Stimulated activated effector memory CD8-positive, alpha-beta T cell treated with anti-CD3 and anti-CD28 coated beads, Interleukin-12 subunit alpha, Interleukin-12 subunit beta, amount 100 ng/mL, for 72 hours (primary cell): ENCODE measurements at regions not wholly inside any gene's neighbourhood (a gene's known extent, or its start where the extent isn't known, plus 50 kb on each side); places are given as distances from the start of the nearest gene placed in this dataset.
"Not testable (repeated sequence)": the region's sequence is repeated elsewhere in the genome, so short reads cannot be mapped to it uniquely, and the experiment has no call there.

Experiments
- ATAC-seq: fragments of 150-1000 bp; cut with Tn5 transposase; 2 replicates; pipeline ENCODE4 v1.10.0; 2021
- DNase-seq, 2 donors: peaks; one replicate each; pipeline ENCODE4 v3.0.0; 2021 to 2022; ENCODE audit warnings: low spot score in 2 of 2
- H3K27ac Mint-ChIP-seq: one replicate; pipeline ENCODE4 v1.8.0; 2022; ENCODE audit warnings: mild to moderate bottlenecking, mixed read lengths
- H3K36me3 Mint-ChIP-seq: one replicate; pipeline ENCODE4 v1.8.0; 2022; ENCODE audit warnings: mild to moderate bottlenecking, mixed read lengths
- H3K4me1 Mint-ChIP-seq: one replicate; pipeline ENCODE4 v1.8.0; 2022; ENCODE audit warnings: mixed read lengths
- H3K4me3 Mint-ChIP-seq: one replicate; pipeline ENCODE4 v1.8.0; 2022; ENCODE audit warnings: mild to moderate bottlenecking, mixed read lengths
- H3K9me3 Mint-ChIP-seq: one replicate; pipeline ENCODE4 v1.8.0; 2022; ENCODE audit warnings: mixed read lengths

DNA sequence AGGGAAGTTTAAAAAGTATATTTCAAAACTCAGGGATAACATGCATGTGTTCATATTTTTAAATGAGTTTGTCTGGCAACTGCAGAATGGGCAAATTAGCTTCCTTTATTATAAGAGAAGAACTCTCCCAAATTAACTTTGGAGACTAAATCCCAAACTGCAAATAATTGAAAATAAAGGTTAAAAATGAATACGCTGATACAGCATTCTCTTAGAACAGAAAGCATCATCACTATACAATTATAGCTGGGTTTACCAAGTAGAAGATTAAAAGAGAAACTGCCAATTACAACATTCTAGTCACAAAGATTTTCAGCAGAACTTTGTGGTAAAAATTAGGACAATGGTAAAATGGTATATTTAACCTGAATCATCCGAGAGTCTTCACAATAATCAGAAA lies 73.3 kb downstream of the OLFM4 start:
- H3K27ac Mint-ChIP-seq: no peak overlapping the region
- H3K4me1 Mint-ChIP-seq: no peaks in the 10 kb centered on the region
- no peaks in the 10 kb centered on the region for H3K36me3 Mint-ChIP-seq
- no peak overlapping the region for H3K4me3 Mint-ChIP-seq
- ATAC-seq (no peak), DNase-seq (no peak)
- no peaks in the 10 kb centered on the region for H3K9me3 Mint-ChIP-seq

DNA sequence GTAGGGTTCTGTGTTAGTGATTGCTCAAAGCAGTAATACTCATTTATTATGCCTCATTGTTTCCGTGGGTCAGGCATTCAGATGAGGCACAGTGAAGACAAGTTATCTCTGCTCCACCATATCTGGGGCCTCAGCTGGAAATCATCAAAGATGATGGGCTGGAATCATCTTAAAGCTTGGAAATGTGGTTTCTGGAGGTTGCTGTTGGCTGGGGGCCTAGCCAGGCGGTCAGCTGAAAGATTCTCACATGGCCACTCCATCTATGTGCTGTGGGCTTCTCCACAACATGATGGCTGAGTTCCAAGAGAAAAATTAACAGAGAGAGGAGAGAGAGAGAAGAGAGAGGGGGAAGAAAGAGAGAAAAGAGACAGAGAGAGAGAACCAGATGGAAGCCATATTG lies 75.5 kb downstream of the OLFM4 start:
- H3K36me3 Mint-ChIP-seq: no peaks in the 10 kb centered on the region
- H3K4me3 Mint-ChIP-seq: no peak overlapping the region
- ATAC-seq: no peak
- no peak for DNase-seq
- H3K4me1 Mint-ChIP-seq: no peaks in the 10 kb centered on the region
- H3K9me3 Mint-ChIP-seq: peaks cover 2% of the 10 kb centered on the region
- H3K27ac Mint-ChIP-seq: no peak overlapping the region

DNA sequence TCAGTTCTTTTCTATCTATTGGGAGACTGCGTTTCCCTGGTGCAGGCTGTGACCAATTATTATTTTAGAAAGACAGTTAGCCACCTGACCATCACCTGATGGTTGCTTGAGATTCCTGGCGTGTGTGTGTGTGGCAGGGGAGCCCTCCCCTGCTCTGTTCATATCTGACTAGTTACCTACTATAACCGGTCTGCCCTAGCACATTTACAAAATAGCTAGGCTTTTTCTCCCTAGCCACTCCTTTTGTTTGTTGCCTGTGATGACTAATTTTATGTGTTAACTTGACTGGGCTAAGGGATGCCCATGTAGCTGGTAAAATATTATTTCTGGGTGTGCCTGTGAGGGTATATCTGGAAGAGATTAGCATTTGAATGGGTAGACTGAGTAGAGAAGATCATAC lies 76.9 kb downstream of the OLFM4 start:
- H3K27ac Mint-ChIP-seq: no peak overlapping the region
- H3K4me3 Mint-ChIP-seq: no peak overlapping the region
- H3K36me3 Mint-ChIP-seq: no peaks in the 10 kb centered on the region
- peaks cover 2% of the 10 kb centered on the region for H3K9me3 Mint-ChIP-seq
- ATAC-seq (no peak), DNase-seq (no peak)
- H3K4me1 Mint-ChIP-seq: no peaks in the 10 kb centered on the region

DNA sequence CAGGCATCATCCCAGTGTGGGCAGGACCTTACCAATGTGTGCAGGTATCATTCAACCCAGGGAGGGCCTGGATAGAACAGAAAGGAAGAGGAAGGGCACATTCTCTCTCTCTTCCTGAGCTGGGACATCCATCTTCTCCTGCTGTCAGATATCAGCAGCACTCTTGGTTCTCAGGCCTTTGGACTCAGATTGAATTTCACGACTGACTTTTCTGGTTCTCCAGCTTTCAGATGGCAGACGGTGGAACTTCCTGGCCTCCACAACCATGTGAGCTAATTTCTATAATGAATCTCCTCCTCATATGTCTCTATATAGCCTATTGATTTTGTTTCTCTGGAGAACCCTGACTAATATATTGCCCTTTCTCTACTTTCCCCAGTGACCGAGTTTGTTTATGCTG lies 77.3 kb downstream of the OLFM4 start:
- DNase-seq: no peak
- Mint-ChIP-seq H3K36me3 (no peaks in the 10 kb centered on the region), H3K4me1 (no peaks in the 10 kb centered on the region), H3K4me3 (no peak overlapping the region), H3K27ac (no peak overlapping the region), H3K9me3 (peaks cover 2% of the 10 kb centered on the region)
- no peak for ATAC-seq

DNA sequence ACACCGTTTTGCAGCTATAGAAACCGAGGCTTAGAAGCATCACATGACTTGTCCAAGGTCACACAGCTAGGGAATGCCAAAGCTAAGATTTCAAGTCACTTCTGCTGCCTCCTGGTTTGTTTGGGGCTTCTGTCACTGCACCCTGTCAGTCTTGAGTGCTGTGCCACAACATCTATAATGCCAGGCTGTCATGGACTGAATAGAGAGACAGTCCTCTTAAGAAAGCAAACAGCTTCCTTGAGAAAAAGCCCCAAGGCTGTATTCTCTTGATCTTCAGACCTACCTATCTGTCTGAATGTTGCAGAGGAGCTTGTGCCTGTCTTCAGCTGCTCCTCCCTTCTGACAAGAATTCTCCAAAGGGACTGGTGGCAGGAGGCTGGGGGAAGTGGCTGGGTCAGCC lies 81.6 kb downstream of the OLFM4 start:
- no peak overlapping the region for H3K27ac Mint-ChIP-seq

DNA sequence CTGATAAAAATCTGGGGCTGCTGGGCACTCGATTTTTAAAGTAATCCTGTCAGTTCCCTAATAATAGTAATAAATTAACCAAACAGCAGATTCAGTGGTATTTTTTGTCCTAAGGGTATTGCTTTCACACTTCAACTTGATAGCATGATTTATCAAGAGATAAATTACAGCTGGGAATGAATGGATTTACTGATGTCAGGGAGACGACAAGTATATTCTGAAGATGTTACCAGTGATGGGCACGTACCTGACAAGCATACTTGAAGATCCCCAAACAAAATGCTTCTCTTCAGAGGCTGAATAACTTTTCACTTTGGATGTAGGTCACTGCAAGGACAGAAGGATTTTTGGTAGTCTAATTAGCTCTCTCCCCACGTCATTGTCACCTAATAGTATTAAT lies 82.0 kb downstream of the OLFM4 start:
- Mint-ChIP-seq H3K4me3 (no peak overlapping the region), H3K9me3 (peaks cover 2% of the 10 kb centered on the region), H3K36me3 (no peaks in the 10 kb centered on the region), H3K27ac (no peak overlapping the region), H3K4me1 (no peaks in the 10 kb centered on the region)
- DNase-seq: no peak
- no peak for ATAC-seq

More for the DNA sequence above, 81.6 kb downstream of the OLFM4 start:
- no peak for ATAC-seq
- Mint-ChIP-seq H3K36me3 (no peaks in the 10 kb centered on the region), H3K4me1 (no peaks in the 10 kb centered on the region), H3K4me3 (no peak overlapping the region), H3K9me3 (peaks cover 2% of the 10 kb centered on the region)
- no peak for DNase-seq

DNA sequence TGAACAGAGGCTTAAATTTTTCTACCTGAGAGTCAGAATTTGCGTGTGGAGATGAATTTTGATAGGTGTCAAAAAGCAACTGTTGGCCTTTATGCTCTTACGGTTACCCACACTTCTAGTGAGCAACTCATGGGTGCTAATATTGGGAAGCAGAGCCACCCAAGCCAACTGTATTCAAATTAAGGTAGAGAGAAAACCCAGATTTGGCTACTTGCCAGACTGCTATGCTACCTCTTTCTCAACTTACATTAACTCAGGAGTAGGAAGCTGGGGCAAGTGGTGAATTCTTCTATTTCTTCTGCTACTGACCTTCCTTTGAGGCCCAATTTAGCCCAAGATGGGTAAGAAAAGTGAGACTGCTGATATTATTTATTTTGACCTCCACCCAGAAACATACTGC lies 83.9 kb downstream of the OLFM4 start:
- Mint-ChIP-seq H3K4me3 (no peak overlapping the region), H3K4me1 (no peaks in the 10 kb centered on the region), H3K9me3 (peaks cover 2% of the 10 kb centered on the region), H3K27ac (no peak overlapping the region), H3K36me3 (no peaks in the 10 kb centered on the region)
- ATAC-seq: no peak
- DNase-seq: no peak

DNA sequence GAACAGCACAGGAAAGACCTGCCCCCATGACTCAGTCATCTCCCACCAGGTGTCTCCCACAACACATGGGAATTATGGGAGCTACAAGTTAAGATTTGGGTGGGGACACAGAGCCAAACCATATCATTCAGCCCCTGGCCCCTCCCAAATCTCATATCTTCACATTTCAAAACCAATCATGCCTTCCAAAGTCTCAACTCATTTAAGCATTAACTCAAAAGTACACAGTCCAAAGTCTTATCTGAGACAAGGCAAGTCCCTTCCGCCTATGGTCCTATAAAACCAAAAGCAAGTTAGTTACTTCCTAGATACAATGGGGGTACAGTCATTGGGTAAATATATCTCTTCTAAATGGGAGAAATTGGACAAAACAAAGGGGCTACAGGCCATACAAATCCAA lies 88.4 kb downstream of the OLFM4 start:
- DNase-seq, H3K9me3 Mint-ChIP-seq, H3K4me1 Mint-ChIP-seq, H3K27ac Mint-ChIP-seq, ATAC-seq, H3K4me3 Mint-ChIP-seq, H3K36me3 Mint-ChIP-seq: not testable (repeated sequence)

DNA sequence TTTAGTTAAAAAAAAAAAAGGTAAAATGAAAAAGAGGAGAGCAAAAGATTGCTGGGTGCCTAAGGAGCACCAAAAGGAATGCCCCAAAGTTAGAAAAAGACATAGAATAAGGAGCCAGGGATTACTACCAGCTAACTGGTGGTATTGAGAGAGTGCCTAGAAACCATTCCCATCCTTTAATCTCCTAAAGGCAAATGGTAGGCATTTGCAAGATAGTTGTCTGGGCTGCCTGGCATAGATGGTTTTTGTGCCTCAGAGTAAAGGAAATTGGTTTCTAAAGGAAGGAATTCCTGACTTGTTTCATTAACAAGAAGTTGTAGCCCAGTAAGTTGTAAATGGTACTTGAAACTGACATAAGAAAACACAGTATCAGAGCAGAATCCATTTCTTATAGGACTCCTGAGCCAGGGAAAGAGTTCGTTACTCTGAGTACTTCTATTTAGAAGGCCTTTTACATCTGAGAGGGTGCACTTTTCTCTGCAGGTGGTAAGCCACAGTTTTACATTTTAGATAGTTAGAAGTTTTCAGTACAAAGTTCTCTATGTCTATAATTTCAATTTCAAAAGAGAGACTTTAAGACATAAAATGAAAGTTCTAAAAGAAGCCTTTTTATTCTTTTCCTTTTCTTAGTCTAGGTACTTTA lies 92.6 kb downstream of the OLFM4 start:
- H3K9me3 Mint-ChIP-seq: peaks cover 10% of the 10 kb centered on the region
- no peak overlapping the region for H3K4me3 Mint-ChIP-seq
- ATAC-seq (no peak), DNase-seq (no peak)
- H3K4me1 Mint-ChIP-seq: no peaks in the 10 kb centered on the region
- no peaks in the 10 kb centered on the region for H3K36me3 Mint-ChIP-seq
- H3K27ac Mint-ChIP-seq: no peak overlapping the region

DNA sequence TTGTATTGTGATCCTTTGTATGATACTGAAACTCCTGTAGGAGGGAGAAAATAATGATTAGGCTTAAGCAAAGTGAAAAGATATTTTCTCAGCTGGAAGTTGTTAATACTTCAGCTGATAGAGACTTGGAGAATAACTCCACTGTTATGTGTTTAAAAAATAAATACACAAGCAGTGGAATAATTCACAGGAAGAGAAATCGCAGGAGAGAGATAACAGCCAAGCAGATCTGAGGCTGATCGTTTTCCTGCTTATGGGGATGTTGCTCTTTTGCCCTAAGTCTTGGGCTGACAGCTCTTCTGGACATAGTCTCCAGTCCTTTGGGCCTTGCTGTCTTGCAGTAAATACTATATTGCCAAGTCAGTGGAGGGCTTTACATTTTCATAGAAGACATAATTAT lies 93.3 kb downstream of the OLFM4 start:
- Mint-ChIP-seq H3K4me3 (no peak overlapping the region), H3K36me3 (no peaks in the 10 kb centered on the region), H3K4me1 (no peaks in the 10 kb centered on the region), H3K9me3 (peaks cover 7% of the 10 kb centered on the region), H3K27ac (no peak overlapping the region)
- ATAC-seq (no peak), DNase-seq (no peak)

DNA sequence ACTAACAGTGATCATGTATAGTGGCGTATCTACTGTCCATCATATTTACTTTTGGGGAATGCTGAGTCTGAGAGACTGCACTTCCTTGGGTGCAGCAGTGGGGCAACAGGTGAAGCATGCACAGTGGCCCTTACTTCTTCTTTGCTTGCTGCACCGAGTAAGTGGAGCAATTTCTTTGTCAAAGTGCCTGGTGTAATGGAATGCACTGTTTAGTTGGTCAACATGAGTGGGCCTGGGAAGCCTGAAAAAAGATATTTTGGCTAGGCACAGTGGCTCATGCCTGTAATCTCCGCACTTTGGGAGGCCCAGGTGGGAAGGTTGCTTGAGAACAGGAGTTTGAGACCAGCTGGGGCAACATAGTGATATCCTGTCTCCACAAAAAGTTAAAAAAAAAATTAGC lies 94.9 kb downstream of the OLFM4 start:
- H3K4me3 Mint-ChIP-seq: no peak overlapping the region
- H3K27ac Mint-ChIP-seq: no peak overlapping the region
- DNase-seq (no peak), ATAC-seq (no peak)
- no peaks in the 10 kb centered on the region for H3K36me3 Mint-ChIP-seq
- peaks cover 6% of the 10 kb centered on the region for H3K9me3 Mint-ChIP-seq
- no peaks in the 10 kb centered on the region for H3K4me1 Mint-ChIP-seq

DNA sequence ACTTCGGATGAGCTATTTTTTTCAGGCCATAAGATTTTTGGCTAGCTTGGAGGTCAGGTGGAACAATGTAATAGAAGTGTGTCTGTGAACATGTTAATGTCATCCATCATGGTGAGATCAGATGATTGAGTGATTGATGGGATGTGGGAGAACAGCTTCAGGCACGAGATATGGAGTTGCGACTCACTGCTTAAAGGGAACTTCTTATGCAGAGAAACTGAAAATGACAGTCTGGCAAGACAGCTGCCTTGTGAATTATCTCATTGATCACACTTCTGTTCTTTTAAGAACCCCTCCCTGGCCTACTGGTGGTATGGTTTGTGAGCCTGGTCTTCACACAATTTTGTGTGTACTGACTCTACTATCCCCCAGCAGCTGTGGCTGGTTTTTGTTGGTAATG lies 96.0 kb downstream of the OLFM4 start:
- H3K27ac Mint-ChIP-seq: no peak overlapping the region
- ATAC-seq (no peak), DNase-seq (no peak)
- H3K36me3 Mint-ChIP-seq: no peaks in the 10 kb centered on the region
- no peak overlapping the region for H3K4me3 Mint-ChIP-seq
- H3K4me1 Mint-ChIP-seq: no peaks in the 10 kb centered on the region
- peaks cover 4% of the 10 kb centered on the region for H3K9me3 Mint-ChIP-seq

DNA sequence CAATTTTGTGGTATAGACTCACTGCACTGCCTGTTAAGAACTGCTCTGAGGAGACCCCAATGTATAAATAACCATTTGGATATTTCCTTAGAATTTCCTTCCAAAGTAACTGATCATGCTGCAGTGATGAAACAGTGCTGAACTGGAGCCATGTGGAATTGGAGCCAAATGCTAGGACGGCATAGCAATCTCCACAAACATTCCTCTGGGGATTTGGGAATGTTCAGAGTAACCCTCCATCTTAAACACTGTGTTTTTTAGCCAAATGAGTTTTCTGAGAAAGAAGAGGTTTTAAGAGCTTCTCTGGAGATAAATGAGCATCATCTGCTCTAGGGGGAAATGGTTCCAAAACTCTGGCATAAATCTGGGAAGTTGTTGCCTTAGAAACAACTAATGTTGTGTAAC lies 98.2 kb downstream of the OLFM4 start:
- no peak for ATAC-seq
- Mint-ChIP-seq H3K4me1 (no peaks in the 10 kb centered on the region), H3K9me3 (peaks cover 4% of the 10 kb centered on the region), H3K4me3 (no peak overlapping the region), H3K36me3 (no peaks in the 10 kb centered on the region), H3K27ac (no peak overlapping the region)
- no peak for DNase-seq

DNA sequence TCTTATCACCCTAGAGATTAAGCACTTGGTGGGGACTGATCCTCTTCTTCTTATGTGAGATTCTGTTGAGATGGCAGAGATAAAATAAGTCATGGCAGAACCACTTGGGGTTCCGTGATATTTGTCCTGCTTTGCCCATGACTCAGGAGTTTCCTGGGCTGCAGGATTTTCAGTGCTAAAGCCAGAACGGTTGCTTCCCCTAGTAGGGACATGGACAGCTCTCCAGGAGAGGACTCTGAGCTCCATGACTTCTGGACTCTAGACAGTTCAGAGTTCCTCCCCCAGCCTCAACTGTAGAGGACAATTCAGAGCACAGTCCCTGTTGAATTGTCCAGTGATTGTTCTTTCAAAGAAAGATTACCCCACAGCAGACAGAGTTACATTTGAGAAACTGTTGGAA lies 98.8 kb downstream of the OLFM4 start:
- Mint-ChIP-seq H3K4me3 (no peak overlapping the region), H3K27ac (no peak overlapping the region), H3K9me3 (peaks cover 4% of the 10 kb centered on the region), H3K4me1 (no peaks in the 10 kb centered on the region), H3K36me3 (no peaks in the 10 kb centered on the region)
- ATAC-seq (no peak), DNase-seq (no peak)

DNA sequence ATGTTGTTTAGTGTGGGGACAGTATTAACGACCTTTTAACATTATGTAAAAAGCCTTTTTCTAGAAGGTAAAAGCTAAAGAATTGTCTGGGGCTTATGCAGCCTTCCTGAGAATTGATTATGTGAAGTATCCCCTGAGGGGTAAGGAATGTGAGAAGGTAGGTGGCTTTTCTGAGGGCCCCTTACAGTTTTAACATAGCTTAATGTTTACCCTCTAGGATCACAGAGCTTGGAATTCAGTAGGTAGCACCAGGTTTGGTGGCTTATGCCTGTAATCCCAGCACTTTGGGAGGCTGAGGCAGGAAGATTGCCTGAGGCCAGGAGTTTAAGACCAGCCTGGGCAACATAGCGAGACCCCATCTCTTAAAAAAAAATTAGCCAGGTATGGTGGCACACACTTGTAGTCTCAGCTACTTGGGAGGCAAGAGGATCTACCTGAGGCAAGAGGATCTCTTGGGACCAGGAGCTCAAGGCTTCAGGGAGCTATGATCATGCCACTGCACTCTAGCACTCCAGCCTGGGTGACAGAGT lies 101.3 kb downstream of the OLFM4 start:
- Mint-ChIP-seq H3K4me1 (no peaks in the 10 kb centered on the region), H3K9me3 (peaks cover 4% of the 10 kb centered on the region), H3K4me3 (no peak overlapping the region), H3K36me3 (no peaks in the 10 kb centered on the region), H3K27ac (no peak overlapping the region)
- ATAC-seq (no peak), DNase-seq (no peak)

DNA sequence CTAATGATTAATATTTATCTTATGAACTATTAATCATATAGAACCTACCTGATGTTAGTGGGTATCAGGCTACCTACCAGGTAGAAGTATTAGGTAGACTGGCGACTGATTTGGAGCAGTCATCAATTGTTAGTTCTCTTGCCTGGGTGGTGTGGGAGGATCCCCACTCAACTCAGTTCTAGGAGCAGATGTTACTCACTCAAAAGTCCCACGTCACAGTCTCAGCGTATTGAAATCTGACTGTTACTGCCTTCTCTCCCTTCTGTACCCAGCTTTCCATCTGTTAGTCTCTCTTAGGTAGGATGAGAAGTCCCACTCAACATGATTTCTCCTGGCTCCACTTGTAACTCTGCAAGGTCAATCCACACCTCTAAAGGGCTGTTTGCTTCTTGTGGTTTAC lies 102.7 kb downstream of the OLFM4 start:
- Mint-ChIP-seq H3K4me3 (no peak overlapping the region), H3K36me3 (no peaks in the 10 kb centered on the region), H3K4me1 (no peaks in the 10 kb centered on the region), H3K27ac (no peak overlapping the region), H3K9me3 (peaks cover 4% of the 10 kb centered on the region)
- DNase-seq (no peak), ATAC-seq (no peak)

DNA sequence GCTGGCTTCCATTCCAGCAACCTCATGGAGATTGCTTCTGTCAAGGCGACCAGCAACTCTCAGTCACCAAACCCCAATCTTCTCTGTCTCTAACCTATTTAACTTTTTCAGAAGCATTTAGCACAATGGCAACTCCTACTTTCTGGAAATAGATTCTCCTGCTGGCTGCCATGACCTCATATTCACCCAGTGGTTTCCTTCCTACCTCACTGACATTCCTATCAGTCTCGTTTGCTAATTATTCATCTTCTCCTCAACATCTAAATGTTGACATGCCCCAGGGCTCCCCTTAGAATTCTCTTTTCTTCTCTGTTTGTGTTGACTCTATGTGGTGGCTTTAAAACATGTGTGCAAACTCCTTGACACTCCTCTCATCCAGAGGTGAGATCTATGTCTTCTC lies 106.7 kb downstream of the OLFM4 start:
- ATAC-seq (no peak), DNase-seq (no peak)
- Mint-ChIP-seq H3K9me3 (no peaks in the 10 kb centered on the region), H3K36me3 (no peaks in the 10 kb centered on the region), H3K27ac (no peak overlapping the region), H3K4me3 (no peak overlapping the region), H3K4me1 (no peaks in the 10 kb centered on the region)
